Mesenchymal stem cell (in vitro differentiated cells and primary cell): ENCODE measurements at regions not wholly inside any gene's neighbourhood (a gene's known extent, or its start where the extent isn't known, plus 50 kb on each side); places are given as distances from the start of the nearest gene placed in this dataset.

Experiments used
- DNase-seq: peaks from one replicate; pipeline ENCODE4 v3.0.0-alpha.2; 2013
- H2AFZ ChIP-seq: one replicate; pipeline ENCODE4 v1.6.1; 2013; ENCODE audit warnings: low read depth, mild to moderate bottlenecking, control low read depth, inconsistent platforms, low read length, moderate library complexity
- H2AK5ac ChIP-seq: 2 replicates; pipeline ENCODE4 v1.6.1; 2013; ENCODE audit warnings: low read length, moderate library complexity, mild to moderate bottlenecking, inconsistent platforms; ENCODE audit not compliant: severe bottlenecking
- H2BK120ac ChIP-seq: one replicate; pipeline ENCODE4 v1.6.1; 2013; ENCODE audit warnings: low read depth, mild to moderate bottlenecking, inconsistent platforms, low read length, moderate library complexity
- H2BK12ac ChIP-seq, 2 experiments: one replicate each; pipeline ENCODE4 v1.6.1; 2013; ENCODE audit warnings: inconsistent platforms in 2 of 2, low read length in 2 of 2, mild to moderate bottlenecking in 2 of 2, moderate library complexity in 2 of 2, control low read depth in 1 of 2
- H2BK15ac ChIP-seq: one replicate; pipeline ENCODE4 v1.6.1; 2013; ENCODE audit warnings: mild to moderate bottlenecking, low read depth, inconsistent platforms; ENCODE audit not compliant: poor library complexity, severe bottlenecking
- H2BK5ac ChIP-seq: 2 replicates; pipeline ENCODE4 v1.6.1; 2013; ENCODE audit warnings: low read depth, mild to moderate bottlenecking, low read length, control low read depth, inconsistent platforms; ENCODE audit not compliant: poor library complexity, severe bottlenecking
- H3K14ac ChIP-seq, 2 experiments: one replicate each; pipeline ENCODE4 v1.6.1; 2013; ENCODE audit warnings: inconsistent platforms in 2 of 2, low read length in 2 of 2, control low read depth in 1 of 2, mild to moderate bottlenecking in 1 of 2, moderate library complexity in 1 of 2
- H3K18ac ChIP-seq, 2 experiments: one replicate each; pipeline ENCODE4 v1.6.1; 2013; ENCODE audit warnings: inconsistent platforms in 2 of 2, low read length in 2 of 2, control low read depth in 1 of 2, low read depth in 1 of 2, mild to moderate bottlenecking in 1 of 2
- H3K23ac ChIP-seq, 2 experiments: one replicate each; pipeline ENCODE4 v1.6.1; 2013; ENCODE audit warnings: inconsistent platforms in 2 of 2, low read length in 2 of 2, mild to moderate bottlenecking in 2 of 2, moderate library complexity in 2 of 2, control low read depth in 1 of 2
- H3K27ac ChIP-seq: 2 replicates; pipeline ENCODE4 v1.5.1; 2013; ENCODE audit warnings: mild to moderate bottlenecking, moderate library complexity, low read length, control low read depth, inconsistent platforms; ENCODE audit not compliant: poor library complexity, severe bottlenecking
- H3K27me3 ChIP-seq, 2 experiments: 2 replicates each; pipeline versions ENCODE4 v1.6.1 to v1.7.0; 2013; ENCODE audit warnings: low read length in 2 of 2, mild to moderate bottlenecking in 2 of 2, moderate library complexity in 2 of 2, control low read depth in 1 of 2, inconsistent platforms in 1 of 2; ENCODE audit not compliant: control insufficient read depth in 1 of 2, insufficient read depth in 1 of 2
- H3K36me3 ChIP-seq, 2 experiments: 2 replicates each; pipeline versions ENCODE4 v1.6.1 to v1.7.0; 2013; ENCODE audit warnings: low read length in 2 of 2, control low read depth in 1 of 2, inconsistent platforms in 1 of 2, low read depth in 1 of 2, mild to moderate bottlenecking in 1 of 2; ENCODE audit not compliant: insufficient read depth in 2 of 2, control insufficient read depth in 1 of 2
- H3K4ac ChIP-seq, 2 experiments: one replicate each; pipeline ENCODE4 v1.6.1; 2013; ENCODE audit warnings: inconsistent platforms in 2 of 2, low read length in 2 of 2, mild to moderate bottlenecking in 2 of 2, moderate library complexity in 2 of 2, control low read depth in 1 of 2, low read depth in 1 of 2
- H3K4me1 ChIP-seq: 2 replicates; pipeline ENCODE4 v1.6.1; 2013; ENCODE audit warnings: low read depth, low read length, control low read depth; ENCODE audit not compliant: control insufficient read depth, insufficient read depth
- H3K4me2 ChIP-seq: 2 replicates; pipeline ENCODE4 v1.6.1; 2013; ENCODE audit warnings: low read length, mild to moderate bottlenecking, inconsistent platforms; ENCODE audit not compliant: poor library complexity, severe bottlenecking
- H3K4me3 ChIP-seq, 2 experiments: 2 replicates each; pipeline versions ENCODE4 v1.5.1 to v1.7.0; 2013; ENCODE audit warnings: low read length in 2 of 2, mild to moderate bottlenecking in 2 of 2, control low read depth in 1 of 2, low read depth in 1 of 2; ENCODE audit not compliant: insufficient read depth in 1 of 2
- H3K79me1 ChIP-seq: replicated peaks from 2 replicates; pipeline ENCODE4 v1.6.1; 2013; ENCODE audit warnings: mild to moderate bottlenecking, control low read depth, low read length, inconsistent platforms; ENCODE audit not compliant: poor library complexity, severe bottlenecking
- H3K9ac ChIP-seq: 2 replicates; pipeline ENCODE4 v1.7.0; 2013; ENCODE audit warnings: mild to moderate bottlenecking, low read length, moderate library complexity
- H3K9me3 ChIP-seq: 2 replicates; pipeline ENCODE4 v1.7.0; 2013; ENCODE audit warnings: mild to moderate bottlenecking, low read length; ENCODE audit not compliant: control insufficient read depth
- H4K8ac ChIP-seq: one replicate; pipeline ENCODE4 v1.6.1; 2013; ENCODE audit warnings: inconsistent platforms, mild to moderate bottlenecking, low read length, moderate library complexity
- H4K91ac ChIP-seq: one replicate; pipeline ENCODE4 v1.6.1; 2013; ENCODE audit warnings: mild to moderate bottlenecking, low read length, inconsistent platforms
- WGBS: methylation state at CpG from one replicate; pipeline ENCODE4 v1.1.7; 2013; ENCODE audit warnings: mixed read lengths; 5-methylcytosine and 5-hydroxymethylcytosine counted together

DNA sequence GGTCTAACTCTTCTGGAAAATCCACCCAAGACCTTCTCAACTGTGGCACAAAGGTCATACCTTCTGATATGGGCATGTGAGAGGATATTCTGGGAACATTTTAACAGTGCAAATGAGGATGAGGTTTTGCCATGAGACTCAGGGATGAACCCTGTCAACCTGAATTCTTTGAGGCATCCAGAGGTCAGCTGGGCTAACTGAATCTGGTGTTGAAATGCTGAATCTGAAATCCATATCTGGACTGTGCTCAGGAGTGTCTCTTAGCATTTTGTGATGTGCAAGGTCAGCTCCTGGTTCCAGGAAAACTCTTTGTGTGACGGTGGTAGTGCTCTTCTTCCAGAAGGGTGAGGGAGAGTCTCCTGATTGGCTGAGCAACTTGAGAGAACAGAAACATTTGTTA, 276.0 kb upstream of the SALL1 start:
- H3K79me1 ChIP-seq = no peaks in the 10 kb centered on the region
- no peak overlapping the region for H3K23ac ChIP-seq
- H3K14ac ChIP-seq = no peak overlapping the region
- DNase-seq = no peak
- H3K4ac ChIP-seq = no peak overlapping the region
- no peak overlapping the region for H4K91ac ChIP-seq
- WGBS = 73% methylated on average over 1 of the region's 1 CpG
- H3K9ac ChIP-seq = no peak overlapping the region
- no peak overlapping the region for H3K18ac ChIP-seq
- H3K4me2 ChIP-seq = no peak overlapping the region
- no peak overlapping the region for H2BK120ac ChIP-seq
- no peak overlapping the region for H3K27ac ChIP-seq
- H3K36me3 ChIP-seq = no peaks in the 10 kb centered on the region
- no peak overlapping the region for H2AK5ac ChIP-seq
- no peaks in the 10 kb centered on the region for H3K27me3 ChIP-seq
- H2BK12ac ChIP-seq = no peak overlapping the region
- H3K4me3 ChIP-seq = no peak overlapping the region
- H3K4me1 ChIP-seq = peaks cover 1% of the 10 kb centered on the region
- no peaks in the 10 kb centered on the region for H3K9me3 ChIP-seq
- no peak overlapping the region for H4K8ac ChIP-seq
- H2AFZ ChIP-seq = no peak overlapping the region
- H2BK5ac ChIP-seq = no peak overlapping the region
- H2BK15ac ChIP-seq = no peak overlapping the region

DNA sequence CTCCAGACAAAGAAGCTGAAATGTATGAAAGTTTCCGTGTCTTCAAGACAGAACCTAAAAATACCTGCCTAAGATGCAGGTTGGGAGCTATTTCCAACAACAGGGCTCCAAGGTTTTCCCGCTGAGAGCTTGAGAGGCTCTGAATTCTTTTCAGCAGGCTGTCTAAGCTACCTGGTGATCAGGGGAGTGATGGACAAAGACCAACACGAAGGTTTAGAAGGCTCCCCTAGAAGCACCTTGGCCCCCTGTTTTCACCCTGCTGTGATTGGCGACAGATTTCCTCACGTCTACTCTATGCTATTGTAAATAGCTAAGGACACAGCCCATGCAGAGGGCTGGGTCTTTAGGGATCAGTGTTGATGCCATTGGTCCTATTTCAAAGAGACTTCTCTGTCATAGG, 275.2 kb upstream of the SALL1 start:
- 90% methylated on average over 5 of the region's 5 CpGs for WGBS
- Histone ChIP-seq H3K4me3 (no peak overlapping the region), H3K14ac (no peak overlapping the region), H3K79me1 (no peaks in the 10 kb centered on the region), H3K4me2 (no peak overlapping the region), H3K9me3 (no peaks in the 10 kb centered on the region), H3K36me3 (no peaks in the 10 kb centered on the region), H2BK5ac (no peak overlapping the region), H2BK15ac (peak overlapping the region; percentile 13), H2BK12ac (no peak overlapping the region), H3K23ac (peak overlapping the region in 1 of 2 experiments; percentile 43), H3K4ac (no peak overlapping the region), H3K9ac (no peak overlapping the region), H3K4me1 (no peaks in the 10 kb centered on the region), H3K27me3 (no peaks in the 10 kb centered on the region), H3K27ac (no peak overlapping the region), H4K91ac (no peak overlapping the region), H2BK120ac (no peak overlapping the region), H3K18ac (no peak overlapping the region), H2AFZ (no peak overlapping the region), H2AK5ac (no peak overlapping the region), H4K8ac (no peak overlapping the region)
- no peak for DNase-seq

- H3K4me3 ChIP-seq = no peak overlapping the region
- H4K91ac ChIP-seq = no peak overlapping the region
- no peak overlapping the region for H2BK12ac ChIP-seq
- H3K4me2 ChIP-seq = no peak overlapping the region
- no peak for DNase-seq
- no peaks in the 10 kb centered on the region for H3K4me1 ChIP-seq
- 94% methylated on average over 2 of the region's 2 CpGs for WGBS
- H3K9me3 ChIP-seq = no peaks in the 10 kb centered on the region
- no peak overlapping the region for H3K23ac ChIP-seq
- H4K8ac ChIP-seq = no peak overlapping the region
- no peak overlapping the region for H3K14ac ChIP-seq
- no peak overlapping the region for H2AFZ ChIP-seq
- H3K79me1 ChIP-seq = no peaks in the 10 kb centered on the region
- H2BK15ac ChIP-seq = no peak overlapping the region
- no peaks in the 10 kb centered on the region for H3K27me3 ChIP-seq
- H3K4ac ChIP-seq = no peak overlapping the region
- H3K27ac ChIP-seq = no peak overlapping the region
- H2AK5ac ChIP-seq = no peak overlapping the region
- no peak overlapping the region for H3K18ac ChIP-seq
- H2BK5ac ChIP-seq = no peak overlapping the region
- no peaks in the 10 kb centered on the region for H3K36me3 ChIP-seq
- no peak overlapping the region for H2BK120ac ChIP-seq
- no peak overlapping the region for H3K9ac ChIP-seq
These were observed 269.2 kb upstream of the SALL1 start for GRCh38 chr16:51420247-51420646.

- H3K27me3 ChIP-seq = no peaks in the 10 kb centered on the region
- no peaks in the 10 kb centered on the region for H3K4me1 ChIP-seq
- H3K36me3 ChIP-seq = no peaks in the 10 kb centered on the region
- WGBS = 83% methylated on average over 2 of the region's 2 CpGs
- no peak for DNase-seq
- no peak overlapping the region for H2AK5ac ChIP-seq
- H3K23ac ChIP-seq = no peak overlapping the region
- H3K79me1 ChIP-seq = no peaks in the 10 kb centered on the region
- H3K27ac ChIP-seq = no peak overlapping the region
- H3K4me2 ChIP-seq = no peak overlapping the region
- no peak overlapping the region for H2BK120ac ChIP-seq
- no peak overlapping the region for H3K4ac ChIP-seq
- no peak overlapping the region for H4K91ac ChIP-seq
- no peak overlapping the region for H2BK5ac ChIP-seq
- H2AFZ ChIP-seq = no peak overlapping the region
- no peak overlapping the region for H3K14ac ChIP-seq
- no peak overlapping the region for H3K9ac ChIP-seq
- H3K18ac ChIP-seq = no peak overlapping the region
- no peaks in the 10 kb centered on the region for H3K9me3 ChIP-seq
- no peak overlapping the region for H2BK12ac ChIP-seq
- no peak overlapping the region for H4K8ac ChIP-seq
- no peak overlapping the region for H3K4me3 ChIP-seq
- H2BK15ac ChIP-seq = no peak overlapping the region
These were observed 268.7 kb upstream of the SALL1 start for GRCh38 chr16:51419768-51420167.
